HepG2 (cell line): ENCODE measurements at regions not wholly inside any gene's neighbourhood (a gene's known extent, or its start where the extent isn't known, plus 50 kb on each side); places are given as distances from the start of the nearest gene placed in this dataset.

ENCODE experiments used
- AKNA ChIP-seq: sonication (generic); formaldehyde crosslinking; IDR thresholded peaks from 2 replicates; pipeline ENCODE4 v1.4.0; 2020; ENCODE audit warnings: missing genetic modification reagents, borderline replicate concordance
- JUND ChIP-seq: sonication (generic); formaldehyde crosslinking; IDR thresholded peaks from 2 replicates; pipeline ENCODE4 v1.8.0; 2022; ENCODE audit warnings: mild to moderate bottlenecking, missing genetic modification reagents
- POLR2AphosphoS5 ChIP-seq: IDR thresholded peaks from 2 replicates; pipeline ENCODE4 v1.6.1; 2012; ENCODE audit warnings: low read depth, low read length
- STAT6 ChIP-seq: sonication (generic); formaldehyde crosslinking; IDR thresholded peaks from 2 replicates; pipeline ENCODE4 v1.4.0; 2020; ENCODE audit warnings: missing genetic modification reagents, mild to moderate bottlenecking, borderline replicate concordance
- ZNF138 ChIP-seq: sonication (generic); formaldehyde crosslinking; IDR thresholded peaks from 2 replicates; pipeline ENCODE4 v1.5.0; 2020; ENCODE audit warnings: mild to moderate bottlenecking, low read depth, missing genetic modification reagents
- ZNF232 ChIP-seq: sonication (generic); formaldehyde crosslinking; IDR thresholded peaks from 2 replicates; pipeline ENCODE4 v1.4.0; 2020; ENCODE audit warnings: missing genetic modification reagents, borderline replicate concordance
- ZNF263 ChIP-seq: sonication (generic); formaldehyde crosslinking; IDR thresholded peaks from 2 replicates; pipeline ENCODE4 v1.4.0; 2020; ENCODE audit warnings: missing genetic modification reagents
- ZNF274 ChIP-seq: sonication (generic); formaldehyde crosslinking; IDR thresholded peaks from 2 replicates; pipeline ENCODE4 v1.5.1; 2020; ENCODE audit warnings: mild to moderate bottlenecking, missing genetic modification reagents
- ZNF704 ChIP-seq: sonication (generic); formaldehyde crosslinking; IDR thresholded peaks from 2 replicates; pipeline ENCODE4 v1.8.1; 2023; ENCODE audit warnings: mild to moderate bottlenecking, inconsistent platforms, moderate library complexity, missing genetic modification reagents, borderline replicate concordance

- TF ChIP-seq STAT6 (CRISPR knock-in tag) (no peak), ZNF138 (CRISPR knock-in tag) (no peak), AKNA (CRISPR knock-in tag) (no peak), JUND (CRISPR knock-in tag) (no peak), ZNF232 (no peak), ZNF704 (CRISPR knock-in tag) (no peak), ZNF263 (CRISPR knock-in tag) (no peak), ZNF274 (CRISPR knock-in tag) (no peak), POLR2AphosphoS5 (no peak)
Observed at GRCh38 chr2:103123516-103123915, 361.7 kb downstream of the TMEM182 start.
